OCI-LY3 (cell line): ENCODE measurements at regions not wholly inside any gene's neighbourhood (a gene's known extent, or its start where the extent isn't known, plus 50 kb on each side); places are given as distances from the start of the nearest gene placed in this dataset.

Experiments
- H2AFZ ChIP-seq: fragments of 200-600, 300-600 bp; shearing (Covaris generic); 2 replicates; pipeline ENCODE4 v1.6.0; 2014; ENCODE audit warnings: antibody characterized with exemption, low read depth, low read length
- H3K27ac ChIP-seq: fragments of 200-600, 300-600 bp; sonication (generic); 2 replicates; pipeline ENCODE4 v1.5.1; 2014; ENCODE audit warnings: mild to moderate bottlenecking, low read length, moderate library complexity, mixed read lengths
- H3K27me3 ChIP-seq: fragments of 200-600, 300-600 bp; sonication (generic); 2 replicates; pipeline ENCODE4 v1.6.1; 2014; ENCODE audit warnings: low read depth, low read length, mixed read lengths
- H3K36me3 ChIP-seq: fragments of 200-600, 300-600 bp; sonication (generic); replicated peaks from 2 replicates; pipeline ENCODE3; 2014; ENCODE audit warnings: low read depth, low read length, mixed read lengths
- H3K4me1 ChIP-seq: fragments of 300-600, 200-600 bp; sonication (generic); 2 replicates; pipeline ENCODE4 v1.6.1; 2014; ENCODE audit warnings: low read length, mixed read lengths
- H3K4me2 ChIP-seq: fragments of 200-600, 300-600 bp; sonication (generic); 2 replicates; pipeline ENCODE4 v1.6.1; 2014; ENCODE audit warnings: low read length, mixed read lengths
- H3K4me3 ChIP-seq: fragments of 300-600, 200-600 bp; sonication (generic); 2 replicates; pipeline ENCODE4 v1.5.1; 2014; ENCODE audit warnings: antibody characterized with exemption, mild to moderate bottlenecking, low read length, moderate library complexity
- H3K79me2 ChIP-seq: fragments of 300-600, 200-600 bp; shearing (Covaris generic); 2 replicates; pipeline ENCODE4 v1.6.1; 2014; ENCODE audit warnings: mild to moderate bottlenecking, low read length, mixed read lengths
- H3K9ac ChIP-seq: fragments of 300-600, 200-600 bp; shearing (Covaris generic); 2 replicates; pipeline ENCODE4 v1.6.0; 2014; ENCODE audit warnings: mild to moderate bottlenecking, low read length, moderate library complexity
- H3K9me3 ChIP-seq: fragments of 200-600, 300-600 bp; shearing (Covaris generic); 2 replicates; pipeline ENCODE4 v1.6.1; 2014; ENCODE audit warnings: low read length, mixed read lengths; ENCODE audit not compliant: insufficient read depth
- H4K20me1 ChIP-seq: fragments of 200-600, 300-600 bp; sonication (generic); 2 replicates; pipeline ENCODE4 v1.6.1; 2016; ENCODE audit warnings: low read length, mixed read lengths; ENCODE audit not compliant: insufficient read depth
- EZH2phosphoT487 ChIP-seq: fragments of 200-600 bp; shearing (Covaris generic); IDR thresholded peaks from 2 replicates; pipeline ENCODE4 v1.6.1; 2018; ENCODE audit warnings: antibody characterized with exemption, mixed run types, low read depth
- TF ChIP-seq, protein P1 (sequence below): fragments of 200-600, 300-600 bp; sonication (generic); IDR thresholded peaks from 2 replicates; pipeline ENCODE4 v1.5.1; 2014; ENCODE audit warnings: antibody characterized with exemption, low read length, low read depth

- no peaks in the 10 kb centered on the region for H3K9me3 ChIP-seq
- H3K4me1 ChIP-seq = peaks cover 6% of the 10 kb centered on the region
- TF ChIP-seq, protein P1, sequence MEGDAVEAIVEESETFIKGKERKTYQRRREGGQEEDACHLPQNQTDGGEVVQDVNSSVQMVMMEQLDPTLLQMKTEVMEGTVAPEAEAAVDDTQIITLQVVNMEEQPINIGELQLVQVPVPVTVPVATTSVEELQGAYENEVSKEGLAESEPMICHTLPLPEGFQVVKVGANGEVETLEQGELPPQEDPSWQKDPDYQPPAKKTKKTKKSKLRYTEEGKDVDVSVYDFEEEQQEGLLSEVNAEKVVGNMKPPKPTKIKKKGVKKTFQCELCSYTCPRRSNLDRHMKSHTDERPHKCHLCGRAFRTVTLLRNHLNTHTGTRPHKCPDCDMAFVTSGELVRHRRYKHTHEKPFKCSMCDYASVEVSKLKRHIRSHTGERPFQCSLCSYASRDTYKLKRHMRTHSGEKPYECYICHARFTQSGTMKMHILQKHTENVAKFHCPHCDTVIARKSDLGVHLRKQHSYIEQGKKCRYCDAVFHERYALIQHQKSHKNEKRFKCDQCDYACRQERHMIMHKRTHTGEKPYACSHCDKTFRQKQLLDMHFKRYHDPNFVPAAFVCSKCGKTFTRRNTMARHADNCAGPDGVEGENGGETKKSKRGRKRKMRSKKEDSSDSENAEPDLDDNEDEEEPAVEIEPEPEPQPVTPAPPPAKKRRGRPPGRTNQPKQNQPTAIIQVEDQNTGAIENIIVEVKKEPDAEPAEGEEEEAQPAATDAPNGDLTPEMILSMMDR = no peak
- TF ChIP-seq EZH2phosphoT487 = no peak
- H3K4me2 ChIP-seq = 0 out of 2 replicates have a peak overlapping the region, but pooled peaks have one; percentile 15
- H3K27me3 ChIP-seq = no peaks in the 10 kb centered on the region
- no peak overlapping the region for H3K9ac ChIP-seq
- H3K4me3 ChIP-seq = no peak overlapping the region
- H2AFZ ChIP-seq = no peak overlapping the region
- no peaks in the 10 kb centered on the region for H4K20me1 ChIP-seq
- no peak overlapping the region for H3K27ac ChIP-seq
- no peaks in the 10 kb centered on the region for H3K36me3 ChIP-seq
- no peaks in the 10 kb centered on the region for H3K79me2 ChIP-seq
Measured at GRCh38 chr21:34192646-34193285, 119.4 kb downstream of the MRPS6 start.

DNA sequence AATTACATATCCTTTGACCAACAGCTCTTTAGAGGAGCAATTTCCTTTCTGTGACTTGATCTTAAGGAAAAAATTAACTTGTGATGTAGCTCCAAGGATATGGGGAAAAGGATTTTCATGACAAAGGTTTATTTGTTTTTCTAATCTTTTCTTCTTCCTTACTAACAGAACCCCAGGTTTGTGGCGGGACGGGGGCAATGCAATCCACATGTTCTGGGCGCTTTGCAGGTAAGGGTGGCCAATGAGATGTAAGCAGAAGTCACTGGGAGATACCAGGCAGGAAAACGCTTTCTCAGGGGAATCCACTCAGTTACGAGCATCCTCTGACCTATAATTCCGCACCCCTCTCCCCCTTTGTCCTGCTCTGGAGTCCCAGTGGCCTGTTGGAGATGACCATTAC lies 122.0 kb downstream of the MRPS6 start:
- Histone ChIP-seq H3K9me3 (no peaks in the 10 kb centered on the region), H3K4me2 (no peak overlapping the region), H3K9ac (no peak overlapping the region), H4K20me1 (no peaks in the 10 kb centered on the region), H2AFZ (no peak overlapping the region), H3K4me3 (no peak overlapping the region), H3K27ac (no peak overlapping the region), H3K79me2 (no peaks in the 10 kb centered on the region), H3K27me3 (no peaks in the 10 kb centered on the region), H3K36me3 (no peaks in the 10 kb centered on the region), H3K4me1 (peaks cover 6% of the 10 kb centered on the region)
- TF ChIP-seq EZH2phosphoT487 = no peak
- TF ChIP-seq, protein P1 = no peak

DNA sequence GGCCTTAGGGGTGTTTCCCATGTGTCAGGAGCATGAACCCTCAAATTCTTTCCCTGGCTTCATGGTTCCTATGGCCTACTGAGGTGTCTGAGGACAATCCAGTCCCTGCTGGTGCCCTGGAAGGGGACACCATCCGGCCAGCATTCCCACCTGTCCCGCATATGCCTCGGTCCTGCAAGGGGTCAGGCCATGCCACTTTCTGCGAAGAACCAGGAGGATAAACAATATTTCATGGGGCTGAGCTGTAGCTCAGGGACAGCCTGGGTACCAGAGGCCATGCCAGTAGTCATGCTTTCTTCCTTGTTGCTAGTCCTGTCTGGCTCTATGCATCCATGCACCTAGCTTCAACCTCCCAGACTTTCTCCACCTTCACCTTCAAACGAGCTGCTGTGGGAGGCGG lies 123.6 kb downstream of the MRPS6 start:
- no peak overlapping the region for H3K9ac ChIP-seq
- H3K4me2 ChIP-seq = no peak overlapping the region
- no peaks in the 10 kb centered on the region for H3K27me3 ChIP-seq
- no peaks in the 10 kb centered on the region for H3K36me3 ChIP-seq
- H3K9me3 ChIP-seq = no peaks in the 10 kb centered on the region
- no peak overlapping the region for H3K27ac ChIP-seq
- no peaks in the 10 kb centered on the region for H3K79me2 ChIP-seq
- no peaks in the 10 kb centered on the region for H4K20me1 ChIP-seq
- H2AFZ ChIP-seq = no peak overlapping the region
- peaks cover 13% of the 10 kb centered on the region for H3K4me1 ChIP-seq
- H3K4me3 ChIP-seq = no peak overlapping the region
- TF ChIP-seq, protein P1 = no peak
- no peak for TF ChIP-seq EZH2phosphoT487

GRCh38 chr21:34197561-34197960 lies 124.2 kb downstream of the MRPS6 start:
- no peaks in the 10 kb centered on the region for H4K20me1 ChIP-seq
- H3K9ac ChIP-seq = no peak overlapping the region
- peaks cover 11% of the 10 kb centered on the region for H3K4me1 ChIP-seq
- no peaks in the 10 kb centered on the region for H3K9me3 ChIP-seq
- no peaks in the 10 kb centered on the region for H3K79me2 ChIP-seq
- H3K36me3 ChIP-seq = no peaks in the 10 kb centered on the region
- no peak overlapping the region for H2AFZ ChIP-seq
- H3K4me3 ChIP-seq = no peak overlapping the region
- H3K27me3 ChIP-seq = no peaks in the 10 kb centered on the region
- no peak overlapping the region for H3K27ac ChIP-seq
- no peak for TF ChIP-seq EZH2phosphoT487
- TF ChIP-seq, protein P1 = no peak
- no peak overlapping the region for H3K4me2 ChIP-seq
